Ovary (tissue), 7 donors: ENCODE measurements at regions not wholly inside any gene's neighbourhood (a gene's known extent, or its start where the extent isn't known, plus 50 kb on each side); places are given as distances from the start of the nearest gene placed in this dataset.
"Not testable (repeated sequence)": the region's sequence is repeated elsewhere in the genome, so short reads cannot be mapped to it uniquely, and the experiment has no call there.

ENCODE experiments used
- DNase-seq, 5 donors: peaks; one replicate each; pipeline ENCODE4 v3.0.0-alpha.2; 2019 to 2020
- H3K27ac ChIP-seq, 2 donors: fragments of 200-600 bp; one replicate each; pipeline versions ENCODE4 v1.5.1 to v1.8.0; 2019 to 2022
- H3K27me3 ChIP-seq: fragments of 200-600 bp; one replicate; pipeline ENCODE4 v1.8.0; 2022
- H3K36me3 ChIP-seq: fragments of 200-600 bp; sonication (generic); one replicate; pipeline ENCODE4 v1.5.1; 2019
- H3K4me1 ChIP-seq: one replicate; pipeline ENCODE4 v1.8.1; 2013; ENCODE audit warnings: mild to moderate bottlenecking, moderate library complexity; ENCODE audit not compliant: insufficient read depth
- H3K4me3 ChIP-seq: fragments of 200-600 bp; sonication (generic); one replicate; pipeline ENCODE4 v1.5.1; 2017
- H3K9me3 ChIP-seq, 2 donors: fragments of 200-600 bp in 1 of 2; sonication (generic) in 1 of 2; one replicate each; pipeline versions ENCODE4 v1.5.1 to v1.8.1; 2013 to 2019; ENCODE audit warnings: mild to moderate bottlenecking in 1 of 2, moderate library complexity in 1 of 2
- EP300 ChIP-seq: sonication (generic); formaldehyde crosslinking; IDR thresholded peaks from one replicate; pipeline ENCODE4 v1.6.1; 2017; ENCODE audit warnings: antibody characterized with exemption
- POLR2A ChIP-seq: fragments of 450-650 bp; IDR thresholded peaks from one replicate; pipeline ENCODE4 v1.6.1; 2017; ENCODE audit warnings: antibody characterized with exemption, mild to moderate bottlenecking, moderate library complexity
- WGBS, 3 donors: extraction: QIAGEN DNeasy Blood & Tissue Kit in 1 of 3; methylation state at CpG; one replicate each; pipeline versions ENCODE4 v1.1.5 to v1.1.7; 2013 to 2017; 5-methylcytosine and 5-hydroxymethylcytosine counted together
- intact Hi-C, 4 donors: fragments of 100-400 bp; cut with DNase I; formaldehyde crosslinking; loops; one replicate each; pipeline versions ENCODE4 v1.11.0 to v1.15.1; 2022 to 2023
- TF ChIP-seq, protein P1 (sequence below), 3 donors: fragments of 450-650 bp in 2 of 3; fragments of 200-600 bp in 1 of 3; IDR thresholded peaks; one replicate each; pipeline versions ENCODE4 v1.5.1 to v1.8.0; 2016 to 2022; ENCODE audit warnings: antibody characterized with exemption in 3 of 3, mild to moderate bottlenecking in 1 of 3
- donor health status: DM: no; HTN: no; CAD: no; lungs with moderate emphysema.
- donor health status: DM: no; HTN: no; CAD: no.
- donor health status: Bipolar disorder and iron deficiency.
- donor health status: DM: no; HTN: no; CAD: no.
- donor health status: DM: yes; HTN: yes; CAD: no.

DNA sequence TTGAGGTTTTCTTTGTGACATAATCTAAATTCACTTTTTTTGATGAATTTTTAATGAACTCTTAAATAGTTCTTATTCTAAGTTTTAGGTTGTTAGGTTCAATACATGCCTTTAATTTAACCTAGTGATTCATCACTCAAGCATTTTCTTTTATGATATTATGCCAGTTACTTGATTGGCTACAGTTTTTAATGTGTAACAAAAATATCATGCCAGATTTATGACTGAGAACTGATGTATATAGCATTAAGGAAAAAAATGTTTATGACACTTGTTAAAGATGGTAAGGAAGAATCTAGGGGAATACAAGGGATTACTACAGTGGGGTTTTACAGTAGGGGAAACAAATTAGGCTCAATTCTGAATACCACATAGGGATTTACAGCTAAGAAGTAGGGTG is 103.1 kb downstream of the VGLL3 start:
- Histone ChIP-seq H3K27ac (no peak overlapping the region), H3K4me3 (no peak overlapping the region), H3K27me3 (no peaks in the 10 kb centered on the region), H3K36me3 (no peaks in the 10 kb centered on the region), H3K9me3 (no peaks in the 10 kb centered on the region), H3K4me1 (no peaks in the 10 kb centered on the region)
- intact Hi-C loops, result no loop called here
- DNase-seq, result no peak
- TF ChIP-seq POLR2A, result no peak
- no peak for TF ChIP-seq EP300
- TF ChIP-seq, protein P1, sequence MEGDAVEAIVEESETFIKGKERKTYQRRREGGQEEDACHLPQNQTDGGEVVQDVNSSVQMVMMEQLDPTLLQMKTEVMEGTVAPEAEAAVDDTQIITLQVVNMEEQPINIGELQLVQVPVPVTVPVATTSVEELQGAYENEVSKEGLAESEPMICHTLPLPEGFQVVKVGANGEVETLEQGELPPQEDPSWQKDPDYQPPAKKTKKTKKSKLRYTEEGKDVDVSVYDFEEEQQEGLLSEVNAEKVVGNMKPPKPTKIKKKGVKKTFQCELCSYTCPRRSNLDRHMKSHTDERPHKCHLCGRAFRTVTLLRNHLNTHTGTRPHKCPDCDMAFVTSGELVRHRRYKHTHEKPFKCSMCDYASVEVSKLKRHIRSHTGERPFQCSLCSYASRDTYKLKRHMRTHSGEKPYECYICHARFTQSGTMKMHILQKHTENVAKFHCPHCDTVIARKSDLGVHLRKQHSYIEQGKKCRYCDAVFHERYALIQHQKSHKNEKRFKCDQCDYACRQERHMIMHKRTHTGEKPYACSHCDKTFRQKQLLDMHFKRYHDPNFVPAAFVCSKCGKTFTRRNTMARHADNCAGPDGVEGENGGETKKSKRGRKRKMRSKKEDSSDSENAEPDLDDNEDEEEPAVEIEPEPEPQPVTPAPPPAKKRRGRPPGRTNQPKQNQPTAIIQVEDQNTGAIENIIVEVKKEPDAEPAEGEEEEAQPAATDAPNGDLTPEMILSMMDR (IDR thresholded peaks at IDR 0.05), result no peak

DNA sequence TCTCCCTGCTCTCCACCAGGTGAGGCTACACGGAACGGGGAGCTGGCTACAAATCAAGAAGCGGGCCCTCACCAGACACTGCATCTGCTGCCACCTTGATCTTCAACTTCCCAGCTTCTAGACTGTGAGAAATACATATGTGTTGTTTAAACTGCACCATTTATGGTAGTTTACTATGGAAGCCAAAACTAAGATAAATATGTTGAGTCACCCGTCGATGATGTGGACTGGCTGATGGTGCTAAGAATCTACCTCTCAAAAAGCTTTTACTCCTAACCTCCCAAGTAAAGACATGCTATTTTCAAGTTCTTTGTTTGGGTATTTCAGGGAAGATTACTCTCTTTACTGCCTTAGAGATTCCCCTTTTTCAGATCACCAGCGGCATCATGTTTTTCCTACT is 110.9 kb downstream of the VGLL3 start:
- no peaks in the 10 kb centered on the region for H3K9me3 ChIP-seq
- intact Hi-C loops, result no loop called here
- WGBS, 3 donors, result 91 to 93% (median 91%) methylated on average over 6 of the region's 6 CpGs
- no peaks in the 10 kb centered on the region for H3K36me3 ChIP-seq
- H3K27ac ChIP-seq, result no peak overlapping the region
- H3K27me3 ChIP-seq, result no peaks in the 10 kb centered on the region
- DNase-seq, result no peak
- no peak overlapping the region for H3K4me3 ChIP-seq
- no peaks in the 10 kb centered on the region for H3K4me1 ChIP-seq
- TF ChIP-seq POLR2A (no peak), EP300 (no peak)
- TF ChIP-seq, protein P1 (IDR thresholded peaks at IDR 0.05), result no peak

DNA sequence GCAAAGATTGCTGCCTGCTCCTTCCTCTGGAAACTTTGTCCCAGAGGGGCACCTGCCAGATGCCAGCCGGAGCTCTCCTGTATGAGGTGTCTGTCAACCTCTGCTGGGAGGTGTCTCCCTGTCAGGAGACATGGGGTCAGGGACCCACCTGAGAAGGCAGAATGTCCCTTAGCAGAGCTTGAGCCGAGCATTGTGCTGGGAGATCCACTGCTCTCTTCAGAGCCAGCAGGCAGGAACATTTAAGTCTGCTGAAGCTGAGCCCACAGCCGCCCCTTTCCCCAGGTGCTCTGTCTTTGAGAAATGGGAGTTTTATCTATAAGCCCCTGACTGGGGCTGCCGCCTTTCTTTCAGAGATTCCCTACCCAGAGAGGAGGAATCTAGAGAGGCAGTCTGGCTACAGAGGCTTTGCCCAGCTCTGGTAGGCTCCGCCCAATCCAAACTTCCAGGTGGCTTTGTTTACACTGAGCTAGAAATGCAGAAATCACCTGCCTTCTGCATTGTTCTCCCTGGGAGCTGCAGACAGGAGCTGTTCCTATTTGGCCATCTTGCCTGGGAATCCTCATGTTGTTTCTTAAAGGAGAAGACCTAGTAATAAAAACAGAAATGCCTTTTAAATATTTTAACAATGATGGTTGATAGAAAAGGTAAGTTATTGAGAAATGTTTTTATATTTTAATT is 114.3 kb downstream of the VGLL3 start:
- H3K27ac ChIP-seq, H3K4me3 ChIP-seq, H3K4me1 ChIP-seq, H3K9me3 ChIP-seq, intact Hi-C loops, DNase-seq, H3K36me3 ChIP-seq, H3K27me3 ChIP-seq: not testable (repeated sequence)
- 76 to 92% (median 88%) methylated on average over 5 of the region's 5 CpGs for WGBS, 3 donors

DNA sequence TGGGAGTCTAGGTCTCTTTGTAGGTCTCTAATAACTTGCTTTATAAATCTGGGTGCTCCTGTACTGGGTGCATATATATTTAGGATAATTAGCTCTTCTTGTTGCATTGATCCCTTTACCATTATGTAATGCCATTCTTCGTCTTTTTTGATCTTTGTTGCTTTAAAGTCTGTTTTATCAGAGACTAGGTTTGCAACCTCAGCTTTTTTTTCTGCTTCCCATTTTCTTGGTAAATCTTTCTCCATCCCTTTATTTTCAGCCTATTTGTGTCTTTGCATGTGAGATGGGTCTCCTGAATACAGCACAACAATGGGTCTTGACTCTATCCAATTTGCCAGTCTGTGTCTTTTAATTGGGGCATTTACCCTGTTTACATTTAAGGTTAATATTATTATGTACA is 116.2 kb downstream of the VGLL3 start:
- H3K36me3 ChIP-seq, H3K9me3 ChIP-seq, H3K4me1 ChIP-seq, DNase-seq, H3K4me3 ChIP-seq, H3K27me3 ChIP-seq, intact Hi-C loops, H3K27ac ChIP-seq: not testable (repeated sequence)
- WGBS, 3 donors, result 89 to 95% (median 91%) methylated on average over 1 of the region's 1 CpG

DNA sequence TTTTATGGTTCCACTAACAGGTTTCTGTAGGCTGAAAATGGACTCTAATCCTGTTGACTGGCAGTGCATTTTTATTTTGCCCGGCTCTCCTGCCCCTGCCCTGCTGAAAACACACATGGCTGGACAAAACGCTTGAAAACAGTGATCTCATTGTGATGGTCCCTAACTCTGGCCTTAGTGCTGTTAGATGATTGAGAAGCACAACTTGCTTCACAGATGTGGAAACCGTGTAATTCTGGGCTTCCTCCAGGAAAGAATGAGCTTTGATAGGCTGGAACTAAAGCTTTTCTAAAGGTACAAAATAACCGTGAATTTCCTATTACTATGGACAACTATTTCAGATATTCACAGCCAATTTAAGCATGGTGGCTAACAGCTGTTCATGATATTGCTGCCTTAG is 121.4 kb downstream of the VGLL3 start:
- no peak for DNase-seq
- H3K9me3 ChIP-seq, result no peaks in the 10 kb centered on the region
- H3K4me1 ChIP-seq, result no peaks in the 10 kb centered on the region
- no peaks in the 10 kb centered on the region for H3K27me3 ChIP-seq
- intact Hi-C loops, result no loop called here
- TF ChIP-seq EP300 (no peak), POLR2A (no peak)
- TF ChIP-seq, protein P1 (IDR thresholded peaks at IDR 0.05), result no peak
- H3K27ac ChIP-seq, result no peak overlapping the region
- H3K36me3 ChIP-seq, result no peaks in the 10 kb centered on the region
- 76 to 84% (median 79%) methylated on average over 4 of the region's 4 CpGs for WGBS, 3 donors
- H3K4me3 ChIP-seq, result no peak overlapping the region
